HG03196 (cell line): ENCODE measurements at regions not wholly inside any gene's neighbourhood (a gene's known extent, or its start where the extent isn't known, plus 50 kb on each side); places are given as distances from the start of the nearest gene placed in this dataset.
"Not testable (repeated sequence)": the region's sequence is repeated elsewhere in the genome, so short reads cannot be mapped to it uniquely, and the experiment has no call there.

Experiments used
- ATAC-seq: cut with Tn5 transposase; IDR thresholded peaks from one replicate; pipeline ENCODE4 v1.9.1; 2021; ENCODE audit not compliant: unreplicated experiment

GRCh38 chr14:35947983-35948382, 121.8 kb downstream of the BRMS1L start:
- ATAC-seq, result not testable (repeated sequence)

- no peak for ATAC-seq
These were observed 118.7 kb downstream of the BRMS1L start for GRCh38 chr14:35944847-35945246.

GRCh38 chr14:35940291-35940690, 114.2 kb downstream of the BRMS1L start:
- ATAC-seq, result peak; percentile 70

DNA sequence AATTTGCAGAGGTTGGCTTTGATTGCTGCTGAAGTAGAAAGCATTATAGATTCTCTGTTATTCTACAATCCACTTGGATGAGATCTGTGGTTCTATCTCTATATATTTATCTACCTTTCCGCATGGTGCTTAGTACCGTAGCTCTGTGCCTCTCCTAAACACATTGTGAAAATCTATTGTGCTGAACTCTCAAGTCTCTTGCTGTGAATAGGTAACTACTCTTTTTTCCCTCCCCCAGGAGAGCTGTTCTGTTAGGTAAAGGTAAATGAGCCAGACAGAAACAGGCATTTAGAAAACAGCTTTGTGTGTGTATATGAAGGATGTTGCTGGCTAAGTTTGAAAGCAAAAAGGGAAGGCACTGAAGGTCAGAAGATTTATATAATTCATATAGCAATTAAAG, 112.6 kb downstream of the BRMS1L start:
- ATAC-seq, result no peak

- peak; percentile 62 for ATAC-seq
These were observed 108.4 kb downstream of the BRMS1L start for GRCh38 chr14:35934499-35934898.

DNA sequence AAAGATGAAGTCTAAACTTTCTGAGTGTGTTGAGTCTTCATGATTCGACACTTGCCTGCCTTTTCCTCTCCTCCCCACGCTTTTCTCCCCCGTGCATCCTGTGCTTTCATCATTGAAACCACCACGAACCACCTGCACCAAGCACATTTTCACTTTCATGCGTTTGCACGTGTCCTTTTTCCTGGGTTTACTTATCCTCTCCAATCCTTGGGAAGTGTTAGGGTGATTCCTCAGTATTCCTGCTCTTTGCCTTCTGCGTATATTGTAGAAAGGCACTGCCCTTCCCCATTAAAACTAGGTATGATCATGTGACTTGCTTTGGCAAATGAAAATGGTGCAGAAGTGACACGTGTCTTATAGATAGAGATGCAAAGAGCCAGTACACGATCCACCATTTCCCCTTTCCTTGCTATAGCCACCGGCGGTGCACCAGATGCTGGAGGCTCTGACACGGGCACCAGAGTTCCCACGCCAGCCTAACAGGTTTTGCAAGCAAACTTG, 106.6 kb downstream of the BRMS1L start:
- peak; percentile 46 for ATAC-seq

DNA sequence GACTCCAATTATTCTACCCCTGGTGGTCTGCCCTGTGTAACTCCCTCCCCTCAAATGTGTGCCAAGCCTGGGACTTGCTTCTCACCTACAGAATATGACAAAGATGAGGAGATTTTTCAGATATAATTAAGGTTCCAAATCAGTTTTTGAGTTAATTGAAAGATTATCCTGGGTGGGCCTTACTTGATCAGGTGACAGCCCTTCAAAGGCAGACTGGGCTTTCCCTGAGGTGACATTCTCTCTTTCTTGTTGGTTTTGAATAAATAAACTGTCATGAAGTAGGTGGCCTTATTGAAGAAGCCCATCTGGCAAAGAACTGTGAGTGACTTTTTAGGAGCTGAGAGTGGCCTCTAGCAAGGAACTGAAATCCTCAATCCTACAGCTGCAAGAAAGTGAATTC, 106.0 kb downstream of the BRMS1L start:
- peak; percentile 2 for ATAC-seq

- ATAC-seq, result no peak
These were observed 105.2 kb downstream of the BRMS1L start for GRCh38 chr14:35931346-35931745.

GRCh38 chr14:35929186-35929585, 103.0 kb downstream of the BRMS1L start:
- no peak for ATAC-seq

DNA sequence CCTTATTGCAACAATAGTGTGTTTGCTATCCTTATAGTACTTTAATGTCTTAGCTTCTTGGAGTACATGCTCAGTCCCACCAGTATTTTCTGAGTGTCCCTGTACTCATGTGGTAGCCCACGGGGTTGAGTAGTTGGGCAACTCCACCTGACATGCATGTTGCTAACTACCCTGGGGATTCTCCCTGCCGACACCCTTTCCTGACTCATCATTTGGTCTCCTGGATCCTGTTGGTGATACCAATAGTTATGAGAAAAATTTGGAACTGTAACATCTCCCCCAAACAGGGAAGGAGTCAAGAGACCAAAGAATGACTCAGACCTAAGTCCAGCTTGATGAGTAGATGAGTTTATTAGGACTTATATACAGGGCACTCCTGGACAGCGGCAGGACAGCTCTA, 101.6 kb downstream of the BRMS1L start:
- ATAC-seq, result no peak

- ATAC-seq, result no peak
These were observed 99.2 kb downstream of the BRMS1L start for GRCh38 chr14:35925319-35925718.

- not testable (repeated sequence) for ATAC-seq
These were observed 96.5 kb downstream of the BRMS1L start for GRCh38 chr14:35922590-35922989.

GRCh38 chr14:35921745-35922144, 95.6 kb downstream of the BRMS1L start:
- no peak for ATAC-seq
